C4-2B (cell line): ENCODE measurements at regions not wholly inside any gene's neighbourhood (a gene's known extent, or its start where the extent isn't known, plus 50 kb on each side); places are given as distances from the start of the nearest gene placed in this dataset.
"Not testable (repeated sequence)": the region's sequence is repeated elsewhere in the genome, so short reads cannot be mapped to it uniquely, and the experiment has no call there.

Experiments
- H3K27ac ChIP-seq: fragments of 450-650 bp; 2 replicates; pipeline ENCODE4 v1.5.1; 2017
- CTCF ChIP-seq: fragments of 450-650 bp; conservative IDR thresholded peaks from 2 replicates; pipeline ENCODE4 v1.5.1; 2017; ENCODE audit warnings: mild to moderate bottlenecking
- ZFX ChIP-seq: fragments of 450-650 bp; IDR thresholded peaks from 2 replicates; pipeline ENCODE4 v1.6.1; 2017

- no peak overlapping the region for H3K27ac ChIP-seq
- TF ChIP-seq CTCF, result no peak
- TF ChIP-seq ZFX, result no peak
These were observed 205.9 kb upstream of the DPYD start for GRCh38 chr1:98126740-98127139.

GRCh38 chr1:98121646-98122045 lies 200.8 kb upstream of the DPYD start:
- TF ChIP-seq ZFX, result no peak
- no peak for TF ChIP-seq CTCF
- no peak overlapping the region for H3K27ac ChIP-seq

GRCh38 chr1:98119796-98120195 lies 199.0 kb upstream of the DPYD start:
- TF ChIP-seq ZFX (no peak), CTCF (no peak)
- no peak overlapping the region for H3K27ac ChIP-seq

GRCh38 chr1:98113811-98114210 lies 193.0 kb upstream of the DPYD start:
- TF ChIP-seq ZFX (no peak), CTCF (no peak)

GRCh38 chr1:98112626-98113025 lies 191.8 kb upstream of the DPYD start:
- no peak for TF ChIP-seq CTCF
- no peak for TF ChIP-seq ZFX

More at GRCh38 chr1:98113811-98114210, 193.0 kb upstream of the DPYD start:
- H3K27ac ChIP-seq, result no peak overlapping the region

GRCh38 chr1:98110674-98111073 lies 189.8 kb upstream of the DPYD start:
- no peak overlapping the region for H3K27ac ChIP-seq
- no peak for TF ChIP-seq CTCF
- TF ChIP-seq ZFX, result no peak

More at GRCh38 chr1:98112626-98113025, 191.8 kb upstream of the DPYD start:
- H3K27ac ChIP-seq, result no peak overlapping the region

GRCh38 chr1:98108378-98108777 lies 187.5 kb upstream of the DPYD start:
- H3K27ac ChIP-seq, result not testable (repeated sequence)

- no peak overlapping the region for H3K27ac ChIP-seq
- TF ChIP-seq CTCF, result no peak
- TF ChIP-seq ZFX, result no peak
These were observed 186.4 kb upstream of the DPYD start for GRCh38 chr1:98107256-98107655.
